Posterior vena cava (tissue), 2 donors: ENCODE measurements at regions not wholly inside any gene's neighbourhood (a gene's known extent, or its start where the extent isn't known, plus 50 kb on each side); places are given as distances from the start of the nearest gene placed in this dataset.

Experiments
- DNase-seq: peaks from one replicate; pipeline ENCODE4 v3.0.0-alpha.2; 2020; ENCODE audit warnings: low spot score
- intact Hi-C, 2 donors: fragments of 100-400 bp; cut with DNase I; formaldehyde crosslinking; loops; one replicate each; pipeline versions ENCODE4 v1.14.1 to v1.14.2; 2022 to 2023
- donor health status: DM: yes; HTN: yes; CAD: no.
- donor health status: DM: yes; HTN: yes; CAD: no.

GRCh38 chr5:12384005-12384404 lies 479.8 kb upstream of the CTNND2 start:
- intact Hi-C loops: no loop called here
- no peak for DNase-seq

- no peak for DNase-seq
- intact Hi-C loops: no loop called here
Measured at GRCh38 chr5:12367973-12368372, 463.7 kb upstream of the CTNND2 start.

GRCh38 chr5:12360218-12360617 lies 456.0 kb upstream of the CTNND2 start:
- no peak for DNase-seq
- intact Hi-C loops: no loop called here

GRCh38 chr5:12358371-12359090 lies 454.3 kb upstream of the CTNND2 start:
- DNase-seq: no peak
- intact Hi-C loops: no loop called here

GRCh38 chr5:12357626-12358025 lies 453.4 kb upstream of the CTNND2 start:
- intact Hi-C loops: no loop called here
- DNase-seq: no peak

GRCh38 chr5:12354686-12355085 lies 450.4 kb upstream of the CTNND2 start:
- intact Hi-C loops: no loop called here
- no peak for DNase-seq

GRCh38 chr5:12343558-12343957 lies 439.3 kb upstream of the CTNND2 start:
- intact Hi-C loops: no loop called here
- no peak for DNase-seq

- DNase-seq: no peak
- intact Hi-C loops: no loop called here
Measured at GRCh38 chr5:12335938-12336337, 431.7 kb upstream of the CTNND2 start.

- DNase-seq: no peak
- intact Hi-C loops: no loop called here
Measured at GRCh38 chr5:12332480-12332879, 428.2 kb upstream of the CTNND2 start.

- intact Hi-C loops: no loop called here
- no peak for DNase-seq
Measured at GRCh38 chr5:12330993-12331588, 426.8 kb upstream of the CTNND2 start.

GRCh38 chr5:12330381-12330780 lies 426.1 kb upstream of the CTNND2 start:
- intact Hi-C loops: no loop called here

GRCh38 chr5:12323637-12324229 lies 419.5 kb upstream of the CTNND2 start:
- DNase-seq: no peak
- intact Hi-C loops: no loop called here

More at GRCh38 chr5:12330381-12330780, 426.1 kb upstream of the CTNND2 start:
- DNase-seq: no peak

GRCh38 chr5:12322042-12322441 lies 417.8 kb upstream of the CTNND2 start:
- no peak for DNase-seq
- intact Hi-C loops: no loop called here

GRCh38 chr5:12320331-12320730 lies 416.1 kb upstream of the CTNND2 start:
- intact Hi-C loops: no loop called here
- DNase-seq: no peak

- intact Hi-C loops: no loop called here
Measured at GRCh38 chr5:12316812-12317211, 412.6 kb upstream of the CTNND2 start.

GRCh38 chr5:12315461-12315860 lies 411.2 kb upstream of the CTNND2 start:
- intact Hi-C loops: no loop called here

More at GRCh38 chr5:12316812-12317211, 412.6 kb upstream of the CTNND2 start:
- DNase-seq: no peak

GRCh38 chr5:12313602-12314001 lies 409.4 kb upstream of the CTNND2 start:
- intact Hi-C loops: no loop called here
- DNase-seq: no peak

More at GRCh38 chr5:12315461-12315860, 411.2 kb upstream of the CTNND2 start:
- DNase-seq: no peak

GRCh38 chr5:12312343-12312742 lies 408.1 kb upstream of the CTNND2 start:
- intact Hi-C loops: no loop called here
- no peak for DNase-seq

GRCh38 chr5:12294151-12294550 lies 389.9 kb upstream of the CTNND2 start:
- intact Hi-C loops: no loop called here
- DNase-seq: no peak

GRCh38 chr5:12292610-12293204 lies 388.5 kb upstream of the CTNND2 start:
- intact Hi-C loops: no loop called here
- no peak for DNase-seq
